A549 (cell line): ENCODE measurements at regions not wholly inside any gene's neighbourhood (a gene's known extent, or its start where the extent isn't known, plus 50 kb on each side); places are given as distances from the start of the nearest gene placed in this dataset.
A peak's percentile ranks its signal among the peaks of the same experiment; 100 is the strongest.

Experiments
- ATAC-seq, 2 experiments: fragments of 200-7000 bp in 1 of 2; fragments of >200 bp in 1 of 2; cut with Nextera tagmentation in 1 of 2; cut with Tn5 transposase in 1 of 2; 3 replicates each; pipeline versions ENCODE4 v1.8.0 to v1.9.1; 2018 to 2020; ENCODE audit warnings: mild to moderate bottlenecking in 1 of 2, moderate library complexity in 1 of 2
- CTCF ChIA-PET: fragments of 300-600 bp; sonication (Branson Sonifier 250); formaldehyde crosslinking; extraction: SDS; loops from one replicate; lab custom pipeline; 2021; ENCODE audit warnings: antibody characterized with exemption, inconsistent platforms; lab: Yijun Ruan, JAX
- POLR2A ChIA-PET: fragments of 350-600 bp; formaldehyde crosslinking; extraction: SDS; loops from one replicate; lab custom pipeline; 2021; ENCODE audit warnings: antibody characterized with exemption, inconsistent platforms; lab: Yijun Ruan, JAX
- DNase-seq, 2 experiments: peaks; one replicate each; pipeline versions ENCODE4 v3.0.0 to v3.0.0-alpha.2; 2011 to 2016; ENCODE audit warnings: low read depth in 1 of 2, low spot score in 1 of 2
- FAIRE-seq: peaks from 2 replicates; lab custom pipeline; 2011; peaks lifted over from hg19 to GRCh38; lab: Jason Lieb, UNC
- H3K27ac ChIP-seq, 2 experiments: fragments of >200 bp; sonication (Bioruptor Twin); formaldehyde crosslinking; 3 replicates each; pipeline ENCODE4 v1.5.1; 2016 to 2017
- H3K4me1 ChIP-seq: fragments of >200 bp; sonication (Bioruptor Twin); formaldehyde crosslinking; 3 replicates; pipeline ENCODE4 v1.6.1; 2016
- H3K4me2 ChIP-seq: fragments of >200 bp; sonication (Bioruptor Twin); formaldehyde crosslinking; 3 replicates; pipeline ENCODE4 v1.6.1; 2016
- H3K4me3 ChIP-seq: fragments of >200 bp; sonication (Bioruptor Twin); formaldehyde crosslinking; 3 replicates; pipeline ENCODE4 v1.5.1; 2016
- H3K9me3 ChIP-seq: fragments of >200 bp; sonication (Bioruptor Twin); formaldehyde crosslinking; 3 replicates; pipeline ENCODE4 v1.6.1; 2016
- ATOH8 ChIP-seq: fragments of 250-450 bp; sonication (Bioruptor Pico); IDR thresholded peaks from 2 replicates; pipeline ENCODE4 v1.5.0; 2020; ENCODE audit warnings: low read depth, mild to moderate bottlenecking, moderate library complexity
- BCL3 ChIP-seq: fragments of >200 bp; sonication (Bioruptor Twin); formaldehyde crosslinking; IDR thresholded peaks from 3 replicates; pipeline ENCODE4 v1.6.1; 2016
- CBX2 ChIP-seq: fragments of 200-600 bp; sonication (generic); IDR thresholded peaks from 2 replicates; pipeline ENCODE4 v1.6.1; 2016; ENCODE audit warnings: low read depth, mild to moderate bottlenecking, borderline replicate concordance
- CEBPB ChIP-seq, 2 experiments: fragments of >200 bp in 1 of 2; sonication (Bioruptor Twin) in 1 of 2; formaldehyde crosslinking in 1 of 2; IDR thresholded peaks; 2 replicates each; pipeline ENCODE4 v1.6.1; 2012 to 2016
- CHD2 ChIP-seq: fragments of 150-350 bp; IDR thresholded peaks from 2 replicates; pipeline ENCODE4 v1.6.1; 2014; ENCODE audit warnings: low read length; ENCODE audit not compliant: partially characterized antibody
- CHD4 ChIP-seq: fragments of 200-600 bp; sonication (generic); IDR thresholded peaks from 2 replicates; pipeline ENCODE4 v1.6.1; 2016; ENCODE audit warnings: antibody characterized with exemption, mild to moderate bottlenecking, borderline replicate concordance
- CTCF ChIP-seq: fragments of >200 bp; sonication (Bioruptor Twin); formaldehyde crosslinking; IDR thresholded peaks from 3 replicates; pipeline ENCODE4 v1.5.1; 2016
- E2F6 ChIP-seq: IDR thresholded peaks from 2 replicates; pipeline ENCODE4 v1.6.1; 2012; ENCODE audit warnings: low read depth, borderline replicate concordance
- EHF ChIP-seq: fragments of 250-450 bp; sonication (Bioruptor Pico); IDR thresholded peaks from 2 replicates; pipeline ENCODE4 v1.5.0; 2020; ENCODE audit warnings: mild to moderate bottlenecking
- EHMT2 ChIP-seq: fragments of 200-600 bp; sonication (generic); IDR thresholded peaks from 2 replicates; pipeline ENCODE4 v1.6.1; 2016; ENCODE audit warnings: antibody characterized with exemption, low read depth, mild to moderate bottlenecking, moderate library complexity
- EP300 ChIP-seq, 2 experiments: fragments of >200 bp; sonication (Bioruptor Twin); formaldehyde crosslinking; IDR thresholded peaks; 2 replicates in 1 of 2; 3 replicates in 1 of 2; pipeline ENCODE4 v1.6.1; 2016 to 2017
- ESRRA ChIP-seq: fragments of 150-350 bp; IDR thresholded peaks from 2 replicates; pipeline ENCODE4 v1.6.1; 2014; ENCODE audit warnings: mild to moderate bottlenecking, low read length, borderline replicate concordance
- KDM1A ChIP-seq: fragments of 200-600 bp; sonication (generic); IDR thresholded peaks from 2 replicates; pipeline ENCODE4 v1.6.1; 2016; ENCODE audit warnings: low read depth, mild to moderate bottlenecking
- MAFK ChIP-seq: fragments of 450-650 bp; IDR thresholded peaks from 2 replicates; pipeline ENCODE4 v1.6.1; 2014; ENCODE audit not compliant: partially characterized antibody
- MYC ChIP-seq: IDR thresholded peaks from 2 replicates; pipeline ENCODE4 v1.6.1; 2012; ENCODE audit warnings: mild to moderate bottlenecking, inconsistent platforms, low read length, improper control_type of control experiment, borderline replicate concordance
- PBX3 ChIP-seq: IDR thresholded peaks from 2 replicates; pipeline ENCODE4 v1.6.1; 2012
- SREBF2 ChIP-seq: fragments of 450-650 bp; IDR thresholded peaks from 2 replicates; pipeline ENCODE4 v1.6.1; 2014; ENCODE audit warnings: mild to moderate bottlenecking, moderate library complexity
- ZSCAN20 ChIP-seq: fragments of 250-450 bp; sonication (Bioruptor Pico); IDR thresholded peaks from 2 replicates; pipeline ENCODE4 v1.8.0; 2022; ENCODE audit warnings: mild to moderate bottlenecking, moderate library complexity
- WGBS: methylation state at CpG from one replicate; pipeline ENCODE4 v1.1.6; 2017; ENCODE audit errors: missing lambda C conversion rate; 5-methylcytosine and 5-hydroxymethylcytosine counted together

- ATAC-seq (no peak), FAIRE-seq (no peak), DNase-seq (no peak)
- CTCF ChIA-PET, result interaction anchor here (1.2 kb wide), 1 partner anchor 52 kb away, joined by 3 read pairs; no protein-coding TSS in a partner anchor
- WGBS, result 84% methylated on average over 6 of the region's 6 CpGs
- H3K9me3 ChIP-seq, result no peaks in the 10 kb centered on the region
- H3K27ac ChIP-seq, result no peak overlapping the region
- POLR2A ChIA-PET, result no interaction called here
- H3K4me3 ChIP-seq, result no peak overlapping the region
- H3K4me1 ChIP-seq, result no peaks in the 10 kb centered on the region
- H3K4me2 ChIP-seq, result no peak overlapping the region
- TF ChIP-seq CTCF (no peak), CEBPB (IDR thresholded peaks at IDR 0.05) (no peak), E2F6 (no peak), MYC (no peak)
These were observed 210.5 kb upstream of the NEIL3 start for GRCh38 chr4:177099211-177099610.

- DNase-seq, result peak in 1 of 2 experiments; percentile 2
- TF ChIP-seq EHMT2 (no peak), BCL3 (no peak), CHD2 (no peak), ESRRA (no peak), ATOH8 (CRISPR knock-in tag) (no peak)
- TF ChIP-seq, all 56 proteins: peak for 0
- no peaks in the 10 kb centered on the region for H3K4me1 ChIP-seq
- no peak overlapping the region for H3K27ac ChIP-seq
- FAIRE-seq (no peak), ATAC-seq (peak in 1 of 2 experiments; percentile 48; a peak in 2 of 6 replicates)
- no peak overlapping the region for H3K4me3 ChIP-seq
- WGBS, result 76% methylated on average over 3 of the region's 3 CpGs
- no peak overlapping the region for H3K4me2 ChIP-seq
- ChIA-PET POLR2A (no interaction called here), CTCF (interaction anchor here (1.0 to 1.2 kb wide), 2 partner anchors 13 to 53 kb away, joined by 3 read pairs; no protein-coding TSS in a partner anchor)
- H3K9me3 ChIP-seq, result no peaks in the 10 kb centered on the region
These were observed 209.4 kb upstream of the NEIL3 start for GRCh38 chr4:177100307-177100706.

GRCh38 chr4:177103619-177104018 lies 206.1 kb upstream of the NEIL3 start:
- ChIA-PET CTCF (no interaction called here), POLR2A (no interaction called here)
- H3K4me1 ChIP-seq, result no peaks in the 10 kb centered on the region
- no peak overlapping the region for H3K4me2 ChIP-seq
- H3K9me3 ChIP-seq, result no peaks in the 10 kb centered on the region
- H3K27ac ChIP-seq, result no peak overlapping the region
- DNase-seq, result no peak
- FAIRE-seq, result no peak
- no peak for ATAC-seq
- no peak overlapping the region for H3K4me3 ChIP-seq
- TF ChIP-seq ZSCAN20 (CRISPR knock-in tag) (no peak), EHF (no peak), PBX3 (no peak), CBX2 (no peak), SREBF2 (no peak), ATOH8 (CRISPR knock-in tag) (no peak), CHD2 (no peak), KDM1A (no peak), EP300 (IDR thresholded peaks at IDR 0.05) (no peak), MAFK (no peak), CHD4 (no peak)
